Activated CD4-positive, alpha-beta T cell treated with anti-CD3 and anti-CD28 coated beads for 4 hours (primary cell): ENCODE measurements at regions not wholly inside any gene's neighbourhood (a gene's known extent, or its start where the extent isn't known, plus 50 kb on each side); places are given as distances from the start of the nearest gene placed in this dataset.

Experiments
- DNase-seq, 2 donors: peaks; one replicate each; pipeline ENCODE4 v3.0.0-alpha.2; 2020

DNA sequence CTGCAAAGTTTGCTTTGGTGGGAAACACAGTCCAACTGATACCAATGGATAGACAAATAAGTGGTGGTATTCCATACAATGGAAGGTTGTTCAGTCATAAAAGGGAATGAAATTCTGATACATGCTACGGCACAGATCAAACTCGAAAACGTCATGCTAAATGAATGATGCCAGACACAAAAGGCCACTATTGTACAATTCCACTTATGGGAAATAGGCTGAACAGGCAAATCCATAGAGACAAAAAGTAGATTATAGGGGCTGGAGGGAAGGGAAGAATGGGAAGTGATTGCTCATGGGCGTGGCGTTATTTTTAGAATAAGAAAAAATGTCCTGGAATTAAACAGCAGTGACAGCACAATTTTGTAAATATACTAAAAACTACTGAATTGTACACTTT, 66.0 kb upstream of the FOXK1 start:
- DNase-seq: no peak

DNA sequence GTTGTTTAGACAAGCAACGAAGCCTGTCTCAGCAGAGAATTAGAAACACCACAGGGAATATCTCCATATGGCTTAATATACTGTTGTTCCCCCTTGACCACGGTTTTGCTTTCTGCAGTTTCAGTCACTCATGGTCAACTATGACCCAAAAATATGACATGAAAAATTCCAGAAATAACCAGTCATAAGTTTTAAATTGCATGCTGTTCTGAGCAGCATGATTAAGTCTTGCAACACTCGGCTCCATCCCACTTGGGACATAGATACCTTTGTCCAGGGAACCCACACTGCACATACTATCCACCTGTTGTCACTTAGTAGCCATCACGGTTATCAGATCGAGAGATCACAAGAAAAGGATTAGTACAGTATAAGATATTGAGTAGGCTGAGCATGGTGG, 60.7 kb upstream of the FOXK1 start:
- no peak for DNase-seq

DNA sequence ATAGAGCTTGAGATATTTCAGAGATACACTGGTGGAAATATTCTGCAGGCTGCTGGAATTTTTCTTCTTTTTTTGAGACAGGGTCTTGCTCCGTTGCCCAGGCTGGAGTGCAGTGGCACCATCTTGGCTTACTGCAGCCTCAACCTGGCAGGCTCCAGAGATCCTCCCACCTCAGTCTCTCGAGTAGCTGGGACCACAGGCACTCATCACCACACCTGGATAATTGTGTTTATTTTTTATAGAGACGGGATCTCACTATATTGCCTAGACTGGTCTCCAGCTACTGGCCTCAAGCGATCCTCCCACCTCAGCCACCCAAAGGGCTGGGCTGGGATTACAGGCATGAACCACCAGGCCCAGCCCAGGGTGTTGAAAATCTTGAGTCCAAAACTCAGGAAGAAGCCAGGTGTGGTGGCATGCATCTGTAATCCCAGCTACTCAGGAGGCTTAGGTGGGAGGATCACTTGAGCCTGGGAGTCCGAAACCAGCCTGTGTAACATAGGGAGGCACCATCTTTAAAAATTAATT, 55.7 kb upstream of the FOXK1 start:
- no peak for DNase-seq

DNA sequence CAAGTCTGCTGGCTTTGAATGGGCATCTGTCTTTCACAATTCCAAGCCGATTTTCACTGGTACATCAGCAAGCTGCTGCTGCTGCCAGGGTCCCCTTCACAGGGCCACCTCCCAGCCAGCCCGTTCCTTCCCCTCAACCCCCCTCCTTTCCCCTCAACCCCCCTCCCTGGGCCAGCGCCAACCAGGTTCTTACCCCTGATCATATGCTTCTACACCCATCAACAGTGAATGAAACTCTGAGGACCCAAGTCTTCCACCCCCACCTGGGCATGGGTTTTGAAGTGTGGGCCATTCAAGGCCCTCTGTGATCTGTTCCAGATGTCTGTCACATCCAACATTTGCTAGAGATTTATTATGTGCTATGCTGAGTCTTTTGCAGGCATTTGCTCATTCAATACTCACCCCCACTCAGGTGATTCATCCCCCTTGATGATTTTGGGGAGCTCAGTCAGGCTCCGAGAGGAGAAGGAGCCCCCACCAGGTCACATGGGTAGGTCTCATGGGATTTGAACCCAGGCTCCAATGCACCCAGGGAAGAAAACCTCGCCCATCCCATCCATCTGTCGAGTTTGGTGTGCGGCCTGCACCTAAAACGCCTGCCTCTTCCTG, 52.7 kb upstream of the FOXK1 start:
- DNase-seq: no peak

DNA sequence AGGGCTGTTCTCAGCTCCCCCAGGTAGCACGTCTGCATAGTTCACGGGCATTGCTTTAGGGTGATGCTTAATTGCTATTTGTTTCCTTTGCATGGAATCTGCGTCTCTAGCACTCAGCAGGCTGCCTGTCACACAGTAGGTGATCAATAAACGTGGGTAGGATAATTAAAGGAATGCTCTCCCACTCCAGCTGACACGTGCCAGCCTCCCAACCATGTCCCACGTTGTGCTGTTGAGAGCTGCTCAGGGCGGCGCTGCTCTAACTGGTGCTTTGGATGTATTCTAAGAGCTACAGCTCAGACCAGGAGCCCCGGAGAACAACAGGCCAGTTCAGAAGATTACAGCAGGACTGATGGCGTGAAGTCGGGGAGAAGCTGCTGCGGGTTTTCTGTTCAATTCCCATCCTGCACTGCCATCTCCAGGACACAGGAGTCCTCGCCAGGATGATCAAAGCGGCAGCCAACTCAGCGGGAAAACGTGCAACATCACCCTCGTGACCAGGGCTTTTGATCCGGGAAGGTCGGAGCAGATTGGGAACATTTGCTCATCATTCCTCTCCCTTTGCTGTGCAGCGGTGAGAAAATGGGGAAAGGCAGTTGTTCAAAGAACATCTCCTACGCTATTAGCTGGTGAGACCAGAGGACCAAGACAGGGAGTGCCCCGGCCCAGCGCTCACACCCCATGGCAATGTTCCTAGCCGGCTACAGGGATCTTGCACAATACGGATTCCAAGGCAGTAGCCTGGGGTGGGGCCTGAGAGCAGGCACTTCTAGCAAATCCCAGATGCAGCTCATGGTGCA, 50.5 kb upstream of the FOXK1 start:
- no peak for DNase-seq
